GM10266 (cell line): ENCODE measurements at regions not wholly inside any gene's neighbourhood (a gene's known extent, or its start where the extent isn't known, plus 50 kb on each side); places are given as distances from the start of the nearest gene placed in this dataset.

ENCODE experiments used
- DNase-seq: peaks from one replicate; pipeline ENCODE4 v3.0.0; 2012; ENCODE audit errors: extremely low spot score
- CTCF ChIP-seq: IDR thresholded peaks from 2 replicates; pipeline ENCODE4 v1.5.1; 2012; ENCODE audit warnings: mild to moderate bottlenecking, low read depth; ENCODE audit not compliant: control insufficient read depth, insufficient read depth; ENCODE audit errors: missing control alignments

- no peak for TF ChIP-seq CTCF
- no peak for DNase-seq
Measured at GRCh38 chr21:40972151-40972550, 125.2 kb upstream of the DSCAM start.

DNA sequence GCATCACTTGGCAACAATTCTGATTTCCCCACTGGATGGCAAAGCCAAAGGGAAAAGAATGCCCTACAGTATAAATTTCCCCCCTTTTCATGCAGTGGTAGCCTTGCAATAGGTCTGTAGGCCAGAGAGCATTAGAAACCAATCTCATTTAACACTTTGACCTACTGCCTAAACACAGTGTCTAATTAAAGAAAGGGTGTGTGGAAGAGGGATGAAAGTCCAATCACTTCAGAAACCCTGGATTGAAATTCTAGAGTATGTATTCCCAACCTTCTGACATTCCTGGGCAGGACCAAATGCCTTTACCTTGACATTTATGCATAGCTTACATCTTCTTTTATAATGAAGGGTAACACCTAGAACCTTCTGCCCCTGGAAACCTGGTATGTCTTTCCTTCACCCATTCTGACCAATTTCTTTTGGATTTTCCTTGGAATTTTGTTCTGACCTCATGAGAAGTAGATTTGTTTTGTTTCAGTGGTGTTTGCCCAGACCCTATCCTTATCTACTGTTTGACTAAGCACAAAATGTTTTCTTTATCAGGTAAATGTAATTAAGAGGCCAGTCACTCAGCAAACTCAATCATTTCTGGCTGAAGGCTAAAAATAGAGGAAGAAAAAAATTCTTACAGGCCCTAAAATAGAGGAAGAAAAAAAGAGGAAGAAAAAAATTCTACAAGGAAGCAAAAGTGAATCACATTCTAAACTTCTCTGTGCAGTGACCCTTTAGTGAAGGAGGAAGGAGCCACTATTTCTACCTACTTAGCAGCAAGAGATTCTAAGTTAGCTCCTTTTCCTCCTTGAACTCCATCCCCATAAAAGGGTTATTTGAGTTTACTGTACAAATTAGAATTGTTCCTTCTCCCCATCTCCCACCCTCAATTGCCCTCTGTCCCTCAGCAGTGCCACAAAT lies 129.5 kb upstream of the DSCAM start:
- DNase-seq: no peak
- TF ChIP-seq CTCF: no peak

DNA sequence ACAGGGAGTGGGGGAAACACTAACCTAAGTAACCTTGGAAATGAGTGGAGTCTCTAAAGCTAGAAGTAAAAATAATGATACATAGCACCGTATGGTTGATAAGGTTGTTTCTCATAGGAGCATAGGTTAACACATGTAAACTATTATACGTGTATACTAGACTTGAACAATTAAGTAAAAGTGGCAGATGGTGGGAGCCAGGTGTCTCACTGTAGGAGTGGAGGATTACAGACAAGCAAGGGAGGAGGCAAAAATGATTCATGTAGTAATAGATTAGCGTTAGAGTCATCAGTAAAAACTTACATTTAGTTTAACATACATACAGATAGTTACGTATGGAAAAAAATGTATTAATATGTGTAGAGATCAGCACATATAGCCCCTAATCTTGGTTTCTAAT lies 138.4 kb upstream of the DSCAM start:
- no peak for DNase-seq
- TF ChIP-seq CTCF: no peak

DNA sequence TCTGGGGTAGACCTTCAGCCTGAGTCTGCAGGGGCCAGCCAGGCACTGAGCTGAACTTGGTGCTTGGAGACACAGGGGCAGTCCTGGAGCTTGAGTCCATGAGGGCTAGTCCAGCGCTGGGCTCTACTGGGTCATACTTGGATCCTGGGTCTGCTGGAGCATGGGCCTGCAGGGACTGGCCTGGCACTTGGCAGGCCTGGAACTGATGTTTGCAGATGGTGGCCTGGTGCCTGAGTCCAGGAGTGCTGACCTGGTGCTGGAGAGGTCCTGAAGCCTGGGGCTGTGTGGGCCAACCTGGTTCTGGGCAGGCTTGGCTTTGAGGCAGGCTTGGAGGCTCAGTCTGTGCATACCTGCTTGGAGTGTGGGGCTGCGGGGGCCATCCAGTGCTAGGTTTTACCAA lies 143.4 kb upstream of the DSCAM start:
- DNase-seq: no peak
- no peak for TF ChIP-seq CTCF

- no peak for DNase-seq
- TF ChIP-seq CTCF: no peak
Measured at GRCh38 chr21:40997831-40998230, 150.9 kb upstream of the DSCAM start.

DNA sequence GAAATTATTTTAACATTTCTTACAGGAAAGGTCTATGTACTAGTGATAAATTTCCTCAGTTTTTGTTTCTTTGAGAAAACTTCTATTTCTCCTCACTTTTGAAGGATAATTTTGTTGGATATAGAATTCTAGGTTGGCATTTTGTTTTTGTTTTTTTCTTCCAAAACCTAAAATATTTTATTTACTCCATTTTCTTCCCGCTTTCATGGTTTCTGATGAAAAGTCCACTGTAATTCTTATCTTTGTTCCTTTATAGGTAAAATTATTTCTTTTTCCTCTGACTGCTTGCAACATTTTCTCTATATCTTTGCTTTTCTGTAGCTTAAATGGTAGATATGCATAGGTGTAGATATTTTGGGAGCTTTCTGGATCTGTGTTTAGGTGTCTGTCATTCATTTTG lies 153.9 kb upstream of the DSCAM start:
- TF ChIP-seq CTCF: no peak
- no peak for DNase-seq

DNA sequence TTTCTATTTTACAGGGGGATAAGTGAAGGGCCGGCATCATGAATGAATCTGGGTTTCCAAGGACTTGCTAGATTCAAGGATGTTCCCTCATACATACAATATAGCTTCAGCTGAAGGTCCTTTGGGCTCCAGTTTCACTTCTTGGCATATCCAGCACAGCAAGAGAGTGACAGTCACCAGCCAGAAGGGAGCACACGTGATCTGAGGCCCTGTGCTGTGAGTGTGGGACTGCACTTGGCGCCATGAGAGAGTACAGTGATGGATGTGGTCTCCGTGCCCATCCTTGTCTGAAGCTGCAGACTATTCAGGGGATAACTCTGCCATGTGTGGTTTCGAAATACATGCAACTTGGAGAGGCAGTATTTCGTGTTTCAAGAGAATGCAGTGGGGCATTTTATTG lies 159.7 kb upstream of the DSCAM start:
- no peak for DNase-seq
- TF ChIP-seq CTCF: no peak
